ENCODE measurements at regions not wholly inside any gene's neighbourhood (a gene's known extent, or its start where the extent isn't known, plus 50 kb on each side); places are given as distances from the start of the nearest gene placed in this dataset.

DNA sequence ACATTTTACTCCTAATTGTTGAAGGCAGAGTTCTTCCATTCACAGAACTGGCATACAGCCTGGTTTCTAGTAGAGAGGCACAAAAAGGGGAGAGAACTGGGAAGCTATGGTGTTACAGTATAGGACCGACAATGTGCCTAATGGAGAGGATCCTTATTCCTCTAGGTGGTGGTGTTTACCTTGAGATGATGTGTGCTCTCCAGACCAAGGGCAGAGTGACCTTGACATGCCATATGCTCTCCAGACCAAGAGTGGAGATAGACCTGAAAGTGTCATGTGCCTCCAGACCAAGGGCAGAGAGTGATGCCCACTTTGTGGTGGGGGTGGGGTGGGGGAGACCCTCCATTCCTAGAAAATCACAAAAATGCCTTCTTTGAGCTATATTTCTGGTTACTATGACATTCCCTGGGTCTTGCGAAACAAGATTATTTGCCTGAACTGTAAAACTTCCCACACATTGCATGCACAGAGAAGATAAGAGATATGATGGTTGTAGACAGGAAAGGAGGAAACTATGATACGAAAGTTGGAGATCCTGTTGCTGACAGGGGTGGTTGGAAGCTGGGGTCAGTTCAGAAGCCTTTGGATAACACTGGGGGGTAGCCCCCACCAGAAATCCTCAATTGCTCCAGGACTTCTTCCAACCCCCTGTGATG is 119.7 kb downstream of the TEX13C start:
- Histone ChIP-seq H3K27ac (ENCODE audit: insufficient read depth, low read depth, low read length) (no peak overlapping the region), H3K4me1 (ENCODE audit: control insufficient read depth, extremely low read depth, insufficient read depth, low read length) (no peaks in the 10 kb centered on the region), H3K9me1 (replicated peaks; ENCODE audit: control insufficient read depth, extremely low read depth, insufficient read depth, low read length) (no peaks in the 10 kb centered on the region), H3K9ac (replicated peaks; ENCODE audit: extremely low read depth, insufficient read depth, low read length) (no peak overlapping the region), H3K27me3 (ENCODE audit: control insufficient read depth in 2 of 2, insufficient read depth in 2 of 2, low read length in 2 of 2) (no peaks in the 10 kb centered on the region), H3K4me2 (ENCODE audit: insufficient read depth, low read length) (no peak overlapping the region), H3K36me3 (ENCODE audit: control insufficient read depth in 2 of 2, extremely low read depth in 1 of 2, insufficient read depth in 2 of 2, low read length in 2 of 2) (no peaks in the 10 kb centered on the region), H3K79me2 (ENCODE audit: control insufficient read depth, insufficient read depth, low read length) (no peaks in the 10 kb centered on the region), H3K4me3 (replicated peaks in 1 of 3; ENCODE audit: insufficient read depth in 1 of 3, low read depth in 1 of 3, low read length in 3 of 3) (no peak overlapping the region), H2AFZ (ENCODE audit: low read depth, low read length) (no peak overlapping the region), H4K20me1 (replicated peaks; ENCODE audit: control insufficient read depth, extremely low read depth, insufficient read depth, low read length) (no peaks in the 10 kb centered on the region), H3K9me3 (replicated peaks; ENCODE audit: control insufficient read depth, insufficient read depth, low read length) (no peaks in the 10 kb centered on the region)
- dilution Hi-C loops (cut with MboI; ENCODE audit: extremely low pct_ligation_motif_present, low sequenced_read_pairs) (no loop called here), intact Hi-C loops (cut with micrococcal nuclease) (no loop called here)
- DNase-seq (ENCODE audit: low read depth, low spot score) (no peak), FAIRE-seq (no peak)
- ChIA-PET POLR2A (no interaction called here), CTCF (no interaction called here)
- BruUV-seq (replicated peaks) = no TSS peak
- TF ChIP-seq MYC (IDR thresholded peaks at IDR 0.05; ENCODE audit: low read depth, low read length) = no peak
- TF ChIP-seq, protein P1, sequence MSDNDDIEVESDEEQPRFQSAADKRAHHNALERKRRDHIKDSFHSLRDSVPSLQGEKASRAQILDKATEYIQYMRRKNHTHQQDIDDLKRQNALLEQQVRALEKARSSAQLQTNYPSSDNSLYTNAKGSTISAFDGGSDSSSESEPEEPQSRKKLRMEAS (IDR thresholded peaks at IDR 0.05; ENCODE audit: insufficient read depth, insufficient read length) = no peak
- no peak for TF ChIP-seq GATA2 (IDR thresholded peaks at IDR 0.05; ENCODE audit: insufficient read depth, insufficient read length, low read depth, low read length)
- TF ChIP-seq POLR2AphosphoS5 (IDR thresholded peaks at IDR 0.05; ENCODE audit: insufficient read depth, low read depth, low read length) = no peak
- TF ChIP-seq JUN (IDR thresholded peaks at IDR 0.05; ENCODE audit: borderline replicate concordance, insufficient read depth, insufficient read length, low read depth) = no peak
- TF ChIP-seq POLR2A (IDR thresholded peaks at IDR 0.05; ENCODE audit: low read depth, low read length) = no peak
- TF ChIP-seq EZH2 (IDR thresholded peaks at IDR 0.05; ENCODE audit: borderline replicate concordance, low read depth, low read length, severe bottlenecking) = no peak
- TF ChIP-seq, protein P2, sequence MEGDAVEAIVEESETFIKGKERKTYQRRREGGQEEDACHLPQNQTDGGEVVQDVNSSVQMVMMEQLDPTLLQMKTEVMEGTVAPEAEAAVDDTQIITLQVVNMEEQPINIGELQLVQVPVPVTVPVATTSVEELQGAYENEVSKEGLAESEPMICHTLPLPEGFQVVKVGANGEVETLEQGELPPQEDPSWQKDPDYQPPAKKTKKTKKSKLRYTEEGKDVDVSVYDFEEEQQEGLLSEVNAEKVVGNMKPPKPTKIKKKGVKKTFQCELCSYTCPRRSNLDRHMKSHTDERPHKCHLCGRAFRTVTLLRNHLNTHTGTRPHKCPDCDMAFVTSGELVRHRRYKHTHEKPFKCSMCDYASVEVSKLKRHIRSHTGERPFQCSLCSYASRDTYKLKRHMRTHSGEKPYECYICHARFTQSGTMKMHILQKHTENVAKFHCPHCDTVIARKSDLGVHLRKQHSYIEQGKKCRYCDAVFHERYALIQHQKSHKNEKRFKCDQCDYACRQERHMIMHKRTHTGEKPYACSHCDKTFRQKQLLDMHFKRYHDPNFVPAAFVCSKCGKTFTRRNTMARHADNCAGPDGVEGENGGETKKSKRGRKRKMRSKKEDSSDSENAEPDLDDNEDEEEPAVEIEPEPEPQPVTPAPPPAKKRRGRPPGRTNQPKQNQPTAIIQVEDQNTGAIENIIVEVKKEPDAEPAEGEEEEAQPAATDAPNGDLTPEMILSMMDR (IDR thresholded peaks at IDR 0.05; ENCODE audit: extremely low read depth in 1 of 2, insufficient read depth in 1 of 2, low read depth in 1 of 2, low read length in 2 of 2) = no peak
- TF ChIP-seq FOS (IDR thresholded peaks at IDR 0.05; ENCODE audit: borderline replicate concordance, insufficient read depth, low read length) = no peak
